ENCODE measurements at regions not wholly inside any gene's neighbourhood (a gene's known extent, or its start where the extent isn't known, plus 50 kb on each side); places are given as distances from the start of the nearest gene placed in this dataset.

- H3K4me3 Mint-ChIP-seq = no peak overlapping the region
- no peaks in the 10 kb centered on the region for H3K27me3 Mint-ChIP-seq
- H3K36me3 Mint-ChIP-seq (ENCODE audit: low read depth) = no peaks in the 10 kb centered on the region
- no peaks in the 10 kb centered on the region for H3K4me1 Mint-ChIP-seq (ENCODE audit: low read depth)
- H3K27ac Mint-ChIP-seq = no peak overlapping the region
- intact Hi-C loops (cut with micrococcal nuclease) = no loop called here
- no peaks in the 10 kb centered on the region for H3K9me3 Mint-ChIP-seq
Measured at GRCh38 chr4:103774326-103774825, 54.6 kb upstream of the TACR3 start.

GRCh38 chr4:103773691-103774231, 54.0 kb upstream of the TACR3 start:
- intact Hi-C loops (cut with micrococcal nuclease) = no loop called here
- Mint-ChIP-seq H3K27ac (no peak overlapping the region), H3K36me3 (ENCODE audit: low read depth) (no peaks in the 10 kb centered on the region), H3K4me1 (ENCODE audit: low read depth) (no peaks in the 10 kb centered on the region), H3K4me3 (no peak overlapping the region), H3K9me3 (no peaks in the 10 kb centered on the region), H3K27me3 (no peaks in the 10 kb centered on the region)

Measured in dendritic cell treated with granulocyte-macrophage colony-stimulating factor and Interleukin-4, amounts not matched to agents 40 ng/mL and 50 ng/mL, for 4 days (primary cell).